Panc1 (cell line): ENCODE measurements at regions not wholly inside any gene's neighbourhood (a gene's known extent, or its start where the extent isn't known, plus 50 kb on each side); places are given as distances from the start of the nearest gene placed in this dataset.

Source experiments
- ATAC-seq: fragments of 200-7000 bp; cut with Tn5 transposase; 2 replicates; pipeline ENCODE4 v1.9.1; 2020; ENCODE audit warnings: mild to moderate bottlenecking, moderate library complexity
- BruUV-seq: library from RNA; stranded (reverse); fragments of 400-500 nt; replicated peaks from 2 replicates; lab custom pipeline; 2021; lab: Mats Ljungman, UMichigan
- CTCF ChIA-PET: fragments of 300-600 bp; sonication (Branson Sonifier 250); formaldehyde crosslinking; loops from one replicate; lab custom pipeline; 2022; ENCODE audit warnings: antibody characterized with exemption; lab: Charles Lee
- POLR2A ChIA-PET: fragments of 300-600 bp; sonication (Branson Sonifier 250); formaldehyde crosslinking; loops from one replicate; lab custom pipeline; 2022; ENCODE audit warnings: antibody characterized with exemption; lab: Charles Lee
- DNase-seq: peaks from one replicate; pipeline ENCODE4 v3.0.0-alpha.2; 2010; ENCODE audit warnings: low read depth, low spot score
- H3K27ac ChIP-seq: 2 replicates; pipeline ENCODE4 v1.5.1; 2011; ENCODE audit warnings: mild to moderate bottlenecking, low read length, inconsistent platforms
- H3K27me3 ChIP-seq: fragments of 200-500 bp; sonication (Bioruptor generic); 2 replicates; pipeline ENCODE4 v1.6.0; 2014; ENCODE audit warnings: low read length, inconsistent platforms; ENCODE audit not compliant: control insufficient read depth, insufficient read depth
- H3K36me3 ChIP-seq: fragments of 200-500 bp; sonication (Bioruptor generic); 2 replicates; pipeline ENCODE4 v1.5.1; 2014; ENCODE audit warnings: inconsistent platforms, mild to moderate bottlenecking, low read length, moderate library complexity; ENCODE audit not compliant: control insufficient read depth, insufficient read depth
- H3K4me1 ChIP-seq: 2 replicates; pipeline ENCODE4 v1.5.1; 2011; ENCODE audit warnings: inconsistent platforms, mild to moderate bottlenecking, low read length, moderate library complexity; ENCODE audit not compliant: control insufficient read depth, insufficient read depth
- H3K4me3 ChIP-seq, 2 experiments: 2 replicates each; pipeline ENCODE4 v1.5.1; 2011 to 2012; ENCODE audit warnings: low read depth in 2 of 2, low read length in 2 of 2, mild to moderate bottlenecking in 2 of 2, inconsistent platforms in 1 of 2, moderate library complexity in 1 of 2
- H3K9me3 ChIP-seq: fragments of 200-500 bp; sonication (Bioruptor generic); 2 replicates; pipeline ENCODE4 v1.5.1; 2014; ENCODE audit warnings: low read depth, mild to moderate bottlenecking, inconsistent platforms, low read length, moderate library complexity; ENCODE audit not compliant: control insufficient read depth, insufficient read depth
- CTCF ChIP-seq: fragments of 450-650 bp; IDR thresholded peaks from 2 replicates; pipeline ENCODE4 v1.5.1; 2017; ENCODE audit warnings: mild to moderate bottlenecking
- POLR2AphosphoS5 ChIP-seq: IDR thresholded peaks from 2 replicates; pipeline ENCODE4 v1.6.1; 2012; ENCODE audit warnings: mild to moderate bottlenecking, low read depth, low read length, moderate library complexity
- REST ChIP-seq, 2 experiments: IDR thresholded peaks; 2 replicates each; pipeline ENCODE4 v1.6.1; 2011 to 2012; ENCODE audit warnings: low read depth in 2 of 2, control low read depth in 1 of 2, low read length in 1 of 2, mild to moderate bottlenecking in 1 of 2, moderate library complexity in 1 of 2; ENCODE audit not compliant: insufficient read depth in 1 of 2
- SIN3A ChIP-seq: IDR thresholded peaks from 2 replicates; pipeline ENCODE4 v1.6.1; 2012; ENCODE audit warnings: low read depth, mild to moderate bottlenecking, low read length, moderate library complexity, borderline replicate concordance; ENCODE audit not compliant: insufficient read depth
- TCF7L2 ChIP-seq: IDR thresholded peaks from 2 replicates; pipeline ENCODE4 v1.6.1; 2011; ENCODE audit warnings: mild to moderate bottlenecking, low read depth, low read length, inconsistent platforms
- in situ Hi-C: cut with HindIII; loops from 2 replicates; pipeline ENCODE4 v1.10.0; 2016; ENCODE audit warnings: low sequenced_read_pairs, low pct_unique_long_range_greater_than_20kb
- intact Hi-C: fragments of 100-400 bp; cut with micrococcal nuclease; formaldehyde crosslinking; loops from one replicate; pipeline ENCODE4 v1.10.0; 2022; ENCODE audit not compliant: unreplicated experiment

- ChIA-PET CTCF (no interaction called here), POLR2A (no interaction called here)
- no peaks in the 10 kb centered on the region for H3K4me1 ChIP-seq
- TF ChIP-seq SIN3A = no peak
- intact Hi-C loops (no loop called here), in situ Hi-C loops (no loop called here)
- no peak overlapping the region for H3K4me3 ChIP-seq
- no peaks in the 10 kb centered on the region for H3K36me3 ChIP-seq
- no TSS peak for BruUV-seq
- DNase-seq (no peak), ATAC-seq (no peak)
- no peaks in the 10 kb centered on the region for H3K27me3 ChIP-seq
- no peaks in the 10 kb centered on the region for H3K9me3 ChIP-seq
- H3K27ac ChIP-seq = no peak overlapping the region
Measured at GRCh38 chr16:86977076-86977676, 340.0 kb downstream of the C16orf95 start.

- POLR2A ChIA-PET = no interaction called here
- in situ Hi-C loops = no loop called here
- no peak for TF ChIP-seq REST (IDR thresholded peaks at IDR 0.05; ENCODE audit: insufficient read depth in 1 of 2, low read depth in 2 of 2, low read length in 1 of 2)
- TF ChIP-seq TCF7L2 = no peak
- TF ChIP-seq SIN3A = no peak
- no peak for TF ChIP-seq CTCF
- no peak for TF ChIP-seq POLR2AphosphoS5
- H3K27me3 ChIP-seq = no peaks in the 10 kb centered on the region
- H3K4me1 ChIP-seq = no peaks in the 10 kb centered on the region
- no TSS peak for BruUV-seq
- intact Hi-C loops = no loop called here
- no peak for ATAC-seq
- H3K9me3 ChIP-seq = no peaks in the 10 kb centered on the region
- DNase-seq = no peak
- CTCF ChIA-PET = no interaction called here
- H3K4me3 ChIP-seq = no peak overlapping the region
- no peak overlapping the region for H3K27ac ChIP-seq
- H3K36me3 ChIP-seq = no peaks in the 10 kb centered on the region
Measured at GRCh38 chr16:86978445-86979030, 338.7 kb downstream of the C16orf95 start.

GRCh38 chr16:86979061-86979460 is 338.1 kb downstream of the C16orf95 start:
- no peak overlapping the region for H3K4me3 ChIP-seq
- no peak for ATAC-seq
- H3K27ac ChIP-seq = no peak overlapping the region
- H3K4me1 ChIP-seq = no peaks in the 10 kb centered on the region
- ChIA-PET POLR2A (no interaction called here), CTCF (interaction anchor here (0.6 kb wide), 1 partner anchor 50 kb away, joined by 3 read pairs; no protein-coding TSS in a partner anchor)
- no peak for TF ChIP-seq SIN3A
- no peak for TF ChIP-seq REST (IDR thresholded peaks at IDR 0.05; ENCODE audit: insufficient read depth in 1 of 2, low read depth in 2 of 2, low read length in 1 of 2)
- no peak for TF ChIP-seq CTCF
- TF ChIP-seq TCF7L2 = no peak
- TF ChIP-seq POLR2AphosphoS5 = no peak
- in situ Hi-C loops = no loop called here
- intact Hi-C loops = no loop called here
- H3K36me3 ChIP-seq = no peaks in the 10 kb centered on the region
- no peak for DNase-seq
- BruUV-seq = no TSS peak
- H3K9me3 ChIP-seq = no peaks in the 10 kb centered on the region
- H3K27me3 ChIP-seq = no peaks in the 10 kb centered on the region
